B cell (primary cell): ENCODE measurements at regions not wholly inside any gene's neighbourhood (a gene's known extent, or its start where the extent isn't known, plus 50 kb on each side); places are given as distances from the start of the nearest gene placed in this dataset.

Experiments
- ATAC-seq: fragments of 200-7000 bp; cut with Tn5 transposase; one replicate; pipeline ENCODE4 v1.10.0; 2021; ENCODE audit warnings: low read depth, mild to moderate bottlenecking, moderate number of reproducible peaks, moderate library complexity
- CTCF ChIA-PET: fragments of 350-600 bp; sonication (Branson Sonifier 250); formaldehyde crosslinking; loops from one replicate; lab custom pipeline; 2021; ENCODE audit warnings: antibody characterized with exemption, inconsistent platforms; lab: Charles Lee
- POLR2A ChIA-PET: fragments of 350-600 bp; sonication (Branson Sonifier 250); formaldehyde crosslinking; loops from one replicate; lab custom pipeline; 2021; ENCODE audit warnings: antibody characterized with exemption; lab: Charles Lee
- DNase-seq: peaks from one replicate; pipeline ENCODE4 v3.0.0; 2013
- H2AFZ ChIP-seq: 2 replicates; pipeline ENCODE4 v1.6.1; 2012; ENCODE audit warnings: mild to moderate bottlenecking, low read depth, low read length; ENCODE audit not compliant: insufficient read depth, poor library complexity, severe bottlenecking
- H3K27ac ChIP-seq, 2 donors: 1 replicate in 1 of 2; 2 replicates in 1 of 2; pipeline ENCODE4 v1.5.1; 2012 to 2013; ENCODE audit warnings: low read length in 2 of 2, mild to moderate bottlenecking in 2 of 2, moderate library complexity in 1 of 2
- H3K27me3 ChIP-seq, 4 experiments: fragments of 200-600 bp in 1 of 4; sonication (generic) in 1 of 4; replicated peaks in 1 of 4; 1 replicate in 2 of 4; 2 replicates in 2 of 4; pipeline versions ENCODE4 v1.6.1 to v1.7.0; 2013 to 2016; ENCODE audit warnings: low read length in 3 of 4, mild to moderate bottlenecking in 2 of 4, mixed read lengths in 1 of 4, moderate library complexity in 1 of 4; ENCODE audit not compliant: insufficient read depth in 4 of 4, control insufficient read depth in 3 of 4; ENCODE audit errors: control extremely low read depth in 1 of 4
- H3K36me3 ChIP-seq, 2 experiments: replicated peaks in 1 of 2; 1 replicate in 1 of 2; 2 replicates in 1 of 2; pipeline versions ENCODE4 v1.6.1 to v1.7.1; 2013; ENCODE audit warnings: low read length in 1 of 2; ENCODE audit not compliant: insufficient read depth in 2 of 2, control insufficient read depth in 1 of 2; ENCODE audit errors: control extremely low read depth in 1 of 2, extremely low read depth in 1 of 2
- H3K4me1 ChIP-seq, 2 donors: fragments of 200-600 bp in 1 of 2; sonication (generic) in 1 of 2; 1 replicate in 1 of 2; 2 replicates in 1 of 2; pipeline versions ENCODE4 v1.5.1 to v1.6.1; 2013 to 2017; ENCODE audit warnings: low read length in 2 of 2; ENCODE audit not compliant: control insufficient read depth in 2 of 2, insufficient read depth in 2 of 2
- H3K4me2 ChIP-seq: replicated peaks from 2 replicates; pipeline ENCODE3; 2012; ENCODE audit warnings: mild to moderate bottlenecking, low read depth, low read length; ENCODE audit not compliant: poor library complexity, severe bottlenecking
- H3K4me3 ChIP-seq, 5 experiments: fragments of 200-600 bp in 1 of 5; sonication (generic) in 1 of 5; 1 replicate in 3 of 5; 2 replicates in 2 of 5; pipeline versions ENCODE4 v1.5.1 to v1.7.0; 2011 to 2016; ENCODE audit warnings: low read length in 4 of 5, mild to moderate bottlenecking in 4 of 5, low read depth in 2 of 5, control low read depth in 1 of 5, moderate library complexity in 1 of 5; ENCODE audit not compliant: insufficient read depth in 1 of 5; ENCODE audit errors: control extremely low read depth in 1 of 5, extremely low read depth in 1 of 5
- H3K79me2 ChIP-seq: fragments of 200-600 bp; sonication (generic); one replicate; pipeline ENCODE4 v1.6.0; 2016; ENCODE audit warnings: low read length; ENCODE audit not compliant: control insufficient read depth, insufficient read depth
- H3K9ac ChIP-seq: fragments of 200-600 bp; sonication (generic); 2 replicates; pipeline ENCODE4 v1.6.1; 2017; ENCODE audit warnings: mild to moderate bottlenecking, low read length, moderate library complexity
- H3K9me3 ChIP-seq, 3 donors: one replicate each; pipeline versions ENCODE4 v1.6.1 to v1.7.1; 2013; ENCODE audit warnings: low read length in 2 of 3; ENCODE audit not compliant: control insufficient read depth in 2 of 3, insufficient read depth in 1 of 3; ENCODE audit errors: control extremely low read depth in 1 of 3
- H4K20me1 ChIP-seq: 2 replicates; pipeline ENCODE4 v1.6.0; 2012; ENCODE audit warnings: mild to moderate bottlenecking, low read length; ENCODE audit not compliant: insufficient read depth, control insufficient read depth, poor library complexity, severe bottlenecking
- H3K27ac Mint-ChIP-seq: one replicate; pipeline ENCODE4 v1.8.0; 2021; ENCODE audit warnings: mixed read lengths
- H3K27me3 Mint-ChIP-seq: one replicate; pipeline ENCODE4 v1.8.0; 2021; ENCODE audit warnings: mixed read lengths
- H3K4me1 Mint-ChIP-seq: one replicate; pipeline ENCODE4 v1.8.0; 2021; ENCODE audit warnings: mixed read lengths
- H3K4me3 Mint-ChIP-seq: one replicate; pipeline ENCODE4 v1.8.0; 2021; ENCODE audit warnings: mixed read lengths
- H3K9me3 Mint-ChIP-seq: one replicate; pipeline ENCODE4 v1.8.0; 2022; ENCODE audit warnings: mixed read lengths; ENCODE audit not compliant: insufficient read depth
- CTCF ChIP-seq: fragments of 200-600 bp; IDR thresholded peaks from one replicate; pipeline ENCODE4 v1.8.0; 2022; ENCODE audit warnings: antibody characterized with exemption, mild to moderate bottlenecking
- EZH2 ChIP-seq: IDR thresholded peaks from 2 replicates; pipeline ENCODE4 v1.6.1; 2012; ENCODE audit warnings: borderline replicate concordance, low read depth, mild to moderate bottlenecking, moderate library complexity, low read length; ENCODE audit not compliant: insufficient read depth, poor library complexity, severe bottlenecking
- WGBS: methylation state at CpG from one replicate; pipeline ENCODE4 v1.1.5; 2013; ENCODE audit warnings: missing lambda C conversion rate; ENCODE audit not compliant: insufficient coverage; 5-methylcytosine and 5-hydroxymethylcytosine counted together
- intact Hi-C: fragments of 100-400 bp; cut with micrococcal nuclease; formaldehyde crosslinking; loops from one replicate; pipeline ENCODE4 v1.10.0; 2022

- Mint-ChIP-seq H3K27me3 (no peaks in the 10 kb centered on the region), H3K4me1 (no peaks in the 10 kb centered on the region), H3K4me3 (no peak overlapping the region), H3K27ac (no peak overlapping the region), H3K9me3 (no peaks in the 10 kb centered on the region)
- ATAC-seq (no peak), DNase-seq (no peak)
- H3K27ac ChIP-seq, result no peak overlapping the region
- H3K4me3 ChIP-seq, result no peak overlapping the region
- no peaks in the 10 kb centered on the region for H3K27me3 ChIP-seq
- no peaks in the 10 kb centered on the region for H3K79me2 ChIP-seq
- H3K4me2 ChIP-seq, result no peak overlapping the region
- CTCF ChIA-PET, result interaction anchor here (0.6 kb wide), 1 partner anchor 51 kb away, joined by 3 read pairs; no protein-coding TSS in a partner anchor
- H3K36me3 ChIP-seq, result no peaks in the 10 kb centered on the region
- H3K9me3 ChIP-seq, result no peaks in the 10 kb centered on the region
- intact Hi-C loops, result no loop called here
- no peak for TF ChIP-seq CTCF
- TF ChIP-seq EZH2, result no peak
- no peaks in the 10 kb centered on the region for H4K20me1 ChIP-seq
- H3K4me1 ChIP-seq, result no peaks in the 10 kb centered on the region
- no CpG with 5 or more reads among the region's 3 CpGs for WGBS
- no peak overlapping the region for H3K9ac ChIP-seq
- no peak overlapping the region for H2AFZ ChIP-seq
- POLR2A ChIA-PET, result no interaction called here
These were observed 198.7 kb upstream of the DTNBP1 start for GRCh38 chr6:15861486-15861885.

- no peaks in the 10 kb centered on the region for H3K9me3 ChIP-seq
- H4K20me1 ChIP-seq, result no peaks in the 10 kb centered on the region
- 92% methylated on average over 3 of the region's 7 CpGs for WGBS
- H3K4me2 ChIP-seq, result no peak overlapping the region
- Mint-ChIP-seq H3K27ac (no peak overlapping the region), H3K9me3 (no peaks in the 10 kb centered on the region), H3K4me1 (no peaks in the 10 kb centered on the region), H3K27me3 (peaks cover 4% of the 10 kb centered on the region), H3K4me3 (no peak overlapping the region)
- no peak overlapping the region for H2AFZ ChIP-seq
- no peak overlapping the region for H3K9ac ChIP-seq
- no peak overlapping the region for H3K4me3 ChIP-seq
- no peaks in the 10 kb centered on the region for H3K36me3 ChIP-seq
- no peaks in the 10 kb centered on the region for H3K27me3 ChIP-seq
- ChIA-PET POLR2A (no interaction called here), CTCF (no interaction called here)
- intact Hi-C loops, result loop anchor here (10.0 kb wide), 1 partner anchor 190 kb away; no protein-coding TSS in a partner anchor
- DNase-seq, result no peak
- ATAC-seq, result no peak
- H3K4me1 ChIP-seq, result no peaks in the 10 kb centered on the region
- no peak overlapping the region for H3K27ac ChIP-seq
- no peaks in the 10 kb centered on the region for H3K79me2 ChIP-seq
- no peak for TF ChIP-seq EZH2
- no peak for TF ChIP-seq CTCF
These were observed 192.2 kb upstream of the DTNBP1 start for GRCh38 chr6:15854826-15855710.
